CD14-positive monocyte (primary cell): ENCODE measurements at regions not wholly inside any gene's neighbourhood (a gene's known extent, or its start where the extent isn't known, plus 50 kb on each side); places are given as distances from the start of the nearest gene placed in this dataset.

Experiments
- DNase-seq, 3 donors: peaks; one replicate each; pipeline ENCODE4 v3.0.0-alpha.2; 2011 to 2022
- H2AFZ ChIP-seq: 2 replicates; pipeline ENCODE4 v1.6.0; 2012; ENCODE audit warnings: mild to moderate bottlenecking, low read depth, low read length, inconsistent platforms; ENCODE audit not compliant: insufficient read depth, poor library complexity, severe bottlenecking
- H3K27ac ChIP-seq, 2 donors: 1 replicate in 1 of 2; 2 replicates in 1 of 2; pipeline ENCODE4 v1.5.1; 2012 to 2013; ENCODE audit warnings: low read length in 2 of 2, control low read depth in 1 of 2, inconsistent platforms in 1 of 2, low read depth in 1 of 2, mild to moderate bottlenecking in 1 of 2
- H3K27me3 ChIP-seq, 2 donors: one replicate each; pipeline versions ENCODE4 v1.6.0 to v1.6.1; 2011 to 2013; ENCODE audit warnings: low read length in 2 of 2; ENCODE audit not compliant: control insufficient read depth in 2 of 2, insufficient read depth in 2 of 2
- H3K36me3 ChIP-seq, 2 donors: replicated peaks in 1 of 2; 1 replicate in 1 of 2; 2 replicates in 1 of 2; pipeline versions ENCODE4 v1.5.1 to v1.6.1; 2012 to 2013; ENCODE audit warnings: low read length in 2 of 2, control low read depth in 1 of 2, inconsistent platforms in 1 of 2, mild to moderate bottlenecking in 1 of 2; ENCODE audit not compliant: insufficient read depth in 2 of 2, control insufficient read depth in 1 of 2
- H3K4me1 ChIP-seq, 2 donors: 1 replicate in 1 of 2; 2 replicates in 1 of 2; pipeline versions ENCODE4 v1.5.1 to v1.6.1; 2012 to 2013; ENCODE audit warnings: low read length in 2 of 2, control low read depth in 1 of 2, inconsistent platforms in 1 of 2, mild to moderate bottlenecking in 1 of 2, moderate library complexity in 1 of 2; ENCODE audit not compliant: insufficient read depth in 2 of 2, control insufficient read depth in 1 of 2
- H3K4me2 ChIP-seq: replicated peaks from 2 replicates; pipeline ENCODE3; 2012; ENCODE audit warnings: low read length, moderate library complexity, mild to moderate bottlenecking; ENCODE audit not compliant: poor library complexity, severe bottlenecking; ENCODE audit errors: extremely low read depth
- H3K4me3 ChIP-seq, 3 experiments: fragments of 200-600 bp in 1 of 3; sonication (generic) in 1 of 3; replicated peaks in 1 of 3; 1 replicate in 2 of 3; 2 replicates in 1 of 3; pipeline ENCODE4 v1.5.1; 2011 to 2013; ENCODE audit warnings: low read length in 3 of 3, mild to moderate bottlenecking in 3 of 3, control low read depth in 2 of 3, low read depth in 2 of 3, inconsistent platforms in 1 of 3, moderate library complexity in 1 of 3
- H3K79me2 ChIP-seq: 2 replicates; pipeline ENCODE4 v1.6.0; 2012; ENCODE audit warnings: mild to moderate bottlenecking, control low read depth, inconsistent platforms, low read length, moderate library complexity; ENCODE audit not compliant: insufficient read depth
- H3K9ac ChIP-seq: 2 replicates; pipeline ENCODE4 v1.6.0; 2017; ENCODE audit warnings: low read length, mild to moderate bottlenecking; ENCODE audit not compliant: insufficient read depth, poor library complexity, severe bottlenecking
- H3K9me3 ChIP-seq, 2 donors: replicated peaks in 1 of 2; 1 replicate in 1 of 2; 2 replicates in 1 of 2; pipeline versions ENCODE4 v1.5.1 to v1.6.1; 2012 to 2013; ENCODE audit warnings: low read length in 2 of 2, control low read depth in 1 of 2; ENCODE audit not compliant: control insufficient read depth in 1 of 2, insufficient read depth in 1 of 2
- H4K20me1 ChIP-seq: 2 replicates; pipeline ENCODE4 v1.6.0; 2012; ENCODE audit warnings: mild to moderate bottlenecking, low read length, control low read depth, moderate library complexity; ENCODE audit not compliant: insufficient read depth
- H3K27ac Mint-ChIP-seq, 7 donors: one replicate each; pipeline ENCODE4 v1.8.0; 2020; ENCODE audit warnings: mild to moderate bottlenecking in 7 of 7, mixed read lengths in 7 of 7, moderate library complexity in 6 of 7, inconsistent platforms in 2 of 7
- H3K27me3 Mint-ChIP-seq, 3 donors: one replicate each; pipeline ENCODE4 v1.8.0; 2021 to 2022; ENCODE audit warnings: low read depth in 3 of 3, mild to moderate bottlenecking in 3 of 3, mixed read lengths in 3 of 3, moderate library complexity in 3 of 3, inconsistent platforms in 1 of 3
- H3K36me3 Mint-ChIP-seq, 2 donors: one replicate each; pipeline ENCODE4 v1.8.0; 2020; ENCODE audit warnings: mixed read lengths in 2 of 2, inconsistent platforms in 1 of 2, mild to moderate bottlenecking in 1 of 2
- H3K4me1 Mint-ChIP-seq: one replicate; pipeline ENCODE4 v1.8.0; 2020; ENCODE audit warnings: mild to moderate bottlenecking, mixed read lengths
- H3K4me3 Mint-ChIP-seq, 2 donors: one replicate each; pipeline ENCODE4 v1.8.0; 2020; ENCODE audit warnings: mild to moderate bottlenecking in 2 of 2, mixed read lengths in 2 of 2, moderate library complexity in 1 of 2
- H3K9me3 Mint-ChIP-seq, 7 donors: one replicate each; pipeline ENCODE4 v1.8.0; 2020 to 2022; ENCODE audit warnings: mixed read lengths in 7 of 7, mild to moderate bottlenecking in 6 of 7, moderate library complexity in 6 of 7, inconsistent platforms in 2 of 7
- CTCF ChIP-seq: fragments of 200-600 bp; IDR thresholded peaks from one replicate; pipeline ENCODE4 v1.8.0; 2022; ENCODE audit warnings: antibody characterized with exemption, mild to moderate bottlenecking
- WGBS: methylation state at CpG from one replicate; pipeline ENCODE4 v1.1.5; 2013; ENCODE audit warnings: missing lambda C conversion rate; ENCODE audit not compliant: insufficient coverage; 5-methylcytosine and 5-hydroxymethylcytosine counted together
- intact Hi-C, 2 donors: fragments of 100-400 bp; cut with micrococcal nuclease; formaldehyde crosslinking; loops; one replicate each; pipeline versions ENCODE4 v1.15.0 to v1.15.1; 2023

DNA sequence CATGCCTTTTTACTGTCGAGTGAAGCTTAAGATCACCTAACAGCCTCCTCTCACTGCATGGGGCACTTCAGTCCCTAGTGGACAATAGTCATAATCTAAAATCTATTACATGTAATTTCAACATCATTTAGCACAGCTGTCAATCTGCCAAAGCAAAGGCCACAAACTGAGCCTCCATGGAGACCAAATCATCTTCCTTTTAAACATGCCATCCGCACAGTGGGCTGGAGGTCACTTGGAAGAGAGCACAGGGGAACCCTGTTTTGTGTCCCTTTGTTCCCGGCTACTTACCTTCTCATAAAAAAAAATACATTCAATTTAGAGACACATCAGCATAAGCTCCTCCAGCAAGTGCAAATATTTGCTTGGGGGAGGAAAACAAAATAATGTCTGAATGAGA lies 167.3 kb downstream of the SQOR start:
- peaks cover 0 to 2% (median 0%) of the 10 kb centered on the region in 7 donors for H3K9me3 Mint-ChIP-seq
- Histone ChIP-seq H3K4me2 (no peak overlapping the region), H3K9me3 (no peaks in the 10 kb centered on the region), H3K4me3 (no peak overlapping the region), H3K36me3 (no peaks in the 10 kb centered on the region), H3K79me2 (no peaks in the 10 kb centered on the region), H4K20me1 (no peaks in the 10 kb centered on the region), H3K9ac (no peak overlapping the region), H2AFZ (no peak overlapping the region), H3K27me3 (no peaks in the 10 kb centered on the region), H3K27ac (no peak overlapping the region), H3K4me1 (no peaks in the 10 kb centered on the region)
- no peak overlapping the region for H3K4me3 Mint-ChIP-seq
- no peak overlapping the region for H3K27ac Mint-ChIP-seq
- peaks cover 0 to 1% (median 0%) of the 10 kb centered on the region in 3 donors for H3K27me3 Mint-ChIP-seq
- intact Hi-C loops: no loop called here
- H3K36me3 Mint-ChIP-seq: no peaks in the 10 kb centered on the region
- TF ChIP-seq CTCF: no peak
- H3K4me1 Mint-ChIP-seq: no peaks in the 10 kb centered on the region
- no peak for DNase-seq
- 90% methylated on average over 2 of the region's 3 CpGs for WGBS

DNA sequence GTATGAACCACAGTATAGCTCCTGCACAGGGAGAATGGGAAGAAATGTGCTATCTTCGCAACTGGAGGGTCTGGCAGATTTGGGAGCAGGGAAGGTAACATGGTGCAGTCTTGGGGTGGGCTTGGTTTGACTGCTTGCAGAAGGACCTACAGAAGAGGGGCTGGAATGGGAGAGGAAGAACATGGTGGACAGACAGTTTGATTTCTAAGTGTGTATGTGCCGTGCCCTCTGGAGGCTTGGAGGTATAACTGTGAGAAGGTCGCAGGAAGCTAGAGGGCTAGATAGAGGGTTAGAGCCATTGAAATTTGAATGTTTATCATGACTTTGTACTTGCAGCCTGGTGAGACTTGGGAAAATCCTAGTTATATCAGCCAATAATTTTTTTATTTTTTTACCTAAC lies 169.2 kb downstream of the SQOR start:
- no peaks in the 10 kb centered on the region for H4K20me1 ChIP-seq
- no peaks in the 10 kb centered on the region for H3K9me3 ChIP-seq
- DNase-seq: no peak
- H3K27ac ChIP-seq: no peak overlapping the region
- H3K4me1 ChIP-seq: no peaks in the 10 kb centered on the region
- no peaks in the 10 kb centered on the region for H3K36me3 ChIP-seq
- Mint-ChIP-seq H3K4me3 (no peak overlapping the region), H3K36me3 (no peaks in the 10 kb centered on the region), H3K4me1 (no peaks in the 10 kb centered on the region), H3K27me3 (no peaks in the 10 kb centered on the region), H3K9me3 (peaks cover 0 to 3% (median 0%) of the 10 kb centered on the region in 7 donors), H3K27ac (no peak overlapping the region)
- no peak overlapping the region for H3K4me3 ChIP-seq
- H3K27me3 ChIP-seq: no peaks in the 10 kb centered on the region
- no peak overlapping the region for H3K9ac ChIP-seq
- no peak overlapping the region for H2AFZ ChIP-seq
- no peak for TF ChIP-seq CTCF
- intact Hi-C loops: no loop called here
- WGBS: 98% methylated on average over 3 of the region's 3 CpGs
- H3K4me2 ChIP-seq: no peak overlapping the region
- no peaks in the 10 kb centered on the region for H3K79me2 ChIP-seq
